ENCODE measurements at regions not wholly inside any gene's neighbourhood (a gene's known extent, or its start where the extent isn't known, plus 50 kb on each side); places are given as distances from the start of the nearest gene placed in this dataset.

- Histone ChIP-seq H3K4me2 (ENCODE audit: low read length) (no peak overlapping the region), H3K79me2 (ENCODE audit: low read length) (no peaks in the 10 kb centered on the region), H3K27me3 (ENCODE audit: low read depth, low read length) (no peaks in the 10 kb centered on the region), H3K36me3 (replicated peaks; ENCODE audit: low read depth, low read length) (no peaks in the 10 kb centered on the region), H3K27ac (ENCODE audit: low read length) (no peak overlapping the region), H4K20me1 (ENCODE audit: insufficient read depth, low read length) (no peaks in the 10 kb centered on the region), H3K9ac (ENCODE audit: low read length) (no peak overlapping the region), H3K9me3 (ENCODE audit: insufficient read depth, low read length) (no peaks in the 10 kb centered on the region), H3K4me1 (ENCODE audit: low read length) (no peaks in the 10 kb centered on the region), H3K4me3 (ENCODE audit: low read length) (no peak overlapping the region), H2AFZ (ENCODE audit: low read depth, low read length) (no peak overlapping the region)
- TF ChIP-seq CTCF (IDR thresholded peaks at IDR 0.05; ENCODE audit: low read depth, low read length) (no peak), EZH2phosphoT487 (IDR thresholded peaks at IDR 0.05; ENCODE audit: low read depth) (no peak)
These were observed 177.4 kb downstream of the SCP2D1 start for GRCh38 chr20:18991012-18991411.

DNA sequence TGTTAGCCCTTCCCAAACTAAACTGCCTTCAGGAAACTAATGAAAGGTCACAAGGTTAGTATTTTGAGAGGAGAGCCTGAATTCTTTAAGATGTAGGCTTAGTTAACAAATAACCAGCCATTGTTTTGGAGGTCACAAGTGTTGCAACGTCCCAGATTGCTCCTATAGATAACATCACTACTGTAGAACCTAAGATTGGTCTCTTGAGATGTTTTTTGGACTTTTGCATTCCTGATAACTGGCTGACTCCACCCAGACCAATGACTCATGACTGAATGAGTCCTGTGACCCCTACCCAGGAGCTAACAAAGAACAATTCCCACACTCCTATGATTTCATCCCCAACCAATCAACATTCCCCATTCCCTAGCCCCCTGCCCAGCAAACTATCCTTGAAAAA, 178.8 kb downstream of the SCP2D1 start:
- no peaks in the 10 kb centered on the region for H3K36me3 ChIP-seq (replicated peaks; ENCODE audit: low read depth, low read length)
- TF ChIP-seq EZH2phosphoT487 (IDR thresholded peaks at IDR 0.05; ENCODE audit: low read depth) (no peak), CTCF (IDR thresholded peaks at IDR 0.05; ENCODE audit: low read depth, low read length) (no peak)
- H3K4me1 ChIP-seq (ENCODE audit: low read length): no peaks in the 10 kb centered on the region
- no peaks in the 10 kb centered on the region for H4K20me1 ChIP-seq (ENCODE audit: insufficient read depth, low read length)
- no peak overlapping the region for H3K9ac ChIP-seq (ENCODE audit: low read length)
- no peak overlapping the region for H3K27ac ChIP-seq (ENCODE audit: low read length)
- no peaks in the 10 kb centered on the region for H3K9me3 ChIP-seq (ENCODE audit: insufficient read depth, low read length)
- H3K4me3 ChIP-seq (ENCODE audit: low read length): no peak overlapping the region
- no peak overlapping the region for H2AFZ ChIP-seq (ENCODE audit: low read depth, low read length)
- no peaks in the 10 kb centered on the region for H3K79me2 ChIP-seq (ENCODE audit: low read length)
- H3K4me2 ChIP-seq (ENCODE audit: low read length): no peak overlapping the region
- no peaks in the 10 kb centered on the region for H3K27me3 ChIP-seq (ENCODE audit: low read depth, low read length)

DNA sequence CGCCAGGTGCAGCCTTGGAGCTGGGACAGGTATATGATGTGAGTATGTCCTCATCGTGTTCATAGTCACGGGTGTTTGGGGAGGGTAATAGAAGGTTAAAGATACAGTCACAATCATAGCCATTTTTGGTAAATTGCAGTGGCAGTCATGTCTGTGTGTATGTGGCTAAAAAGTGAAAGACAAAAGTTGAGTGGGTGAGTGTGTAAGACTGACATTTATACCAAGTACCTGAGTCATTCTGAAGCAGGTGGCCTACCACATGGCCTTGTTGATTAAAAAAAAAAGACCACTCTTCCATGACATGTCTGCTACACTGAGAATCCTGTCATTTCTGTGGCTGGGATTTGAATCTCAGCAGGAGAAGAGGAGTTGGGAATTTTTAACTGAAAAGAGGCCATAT, 181.9 kb downstream of the SCP2D1 start:
- no peak overlapping the region for H3K4me3 ChIP-seq (ENCODE audit: low read length)
- no peaks in the 10 kb centered on the region for H3K36me3 ChIP-seq (replicated peaks; ENCODE audit: low read depth, low read length)
- no peak overlapping the region for H2AFZ ChIP-seq (ENCODE audit: low read depth, low read length)
- H3K4me2 ChIP-seq (ENCODE audit: low read length): no peak overlapping the region
- no peak overlapping the region for H3K9ac ChIP-seq (ENCODE audit: low read length)
- H3K9me3 ChIP-seq (ENCODE audit: insufficient read depth, low read length): no peaks in the 10 kb centered on the region
- no peaks in the 10 kb centered on the region for H4K20me1 ChIP-seq (ENCODE audit: insufficient read depth, low read length)
- H3K27me3 ChIP-seq (ENCODE audit: low read depth, low read length): no peaks in the 10 kb centered on the region
- H3K79me2 ChIP-seq (ENCODE audit: low read length): no peaks in the 10 kb centered on the region
- H3K4me1 ChIP-seq (ENCODE audit: low read length): no peaks in the 10 kb centered on the region
- no peak overlapping the region for H3K27ac ChIP-seq (ENCODE audit: low read length)
- TF ChIP-seq CTCF (IDR thresholded peaks at IDR 0.05; ENCODE audit: low read depth, low read length): no peak
- TF ChIP-seq EZH2phosphoT487 (IDR thresholded peaks at IDR 0.05; ENCODE audit: low read depth): no peak

DNA sequence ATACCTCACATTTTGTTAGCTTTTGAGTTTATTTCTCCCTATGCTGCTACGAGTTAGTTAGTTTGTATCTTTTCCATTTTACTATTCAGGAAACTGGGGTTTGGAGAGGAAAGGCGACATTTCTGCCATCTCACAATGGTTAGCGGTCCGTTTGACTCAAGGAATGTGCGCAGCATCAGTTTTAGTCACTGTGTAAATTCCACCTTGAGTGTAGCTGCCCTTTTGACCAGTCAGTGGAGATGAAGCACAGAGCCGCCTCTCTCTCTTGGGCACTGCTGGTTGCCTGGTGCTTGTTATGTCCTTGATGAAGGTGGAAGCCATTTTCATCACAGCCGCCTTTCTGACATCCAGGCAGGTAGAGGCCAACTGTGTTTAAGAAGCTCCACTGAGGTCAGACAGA, 185.5 kb downstream of the SCP2D1 start:
- H3K4me2 ChIP-seq (ENCODE audit: low read length): no peak overlapping the region
- H3K36me3 ChIP-seq (replicated peaks; ENCODE audit: low read depth, low read length): no peaks in the 10 kb centered on the region
- no peaks in the 10 kb centered on the region for H3K9me3 ChIP-seq (ENCODE audit: insufficient read depth, low read length)
- H4K20me1 ChIP-seq (ENCODE audit: insufficient read depth, low read length): no peaks in the 10 kb centered on the region
- H2AFZ ChIP-seq (ENCODE audit: low read depth, low read length): no peak overlapping the region
- H3K4me1 ChIP-seq (ENCODE audit: low read length): no peaks in the 10 kb centered on the region
- H3K27me3 ChIP-seq (ENCODE audit: low read depth, low read length): 0 out of 2 replicates have a peak, but pooled peaks cover 1% of the 10 kb centered on the region
- no peak overlapping the region for H3K27ac ChIP-seq (ENCODE audit: low read length)
- H3K79me2 ChIP-seq (ENCODE audit: low read length): no peaks in the 10 kb centered on the region
- no peak overlapping the region for H3K9ac ChIP-seq (ENCODE audit: low read length)
- no peak overlapping the region for H3K4me3 ChIP-seq (ENCODE audit: low read length)
- TF ChIP-seq EZH2phosphoT487 (IDR thresholded peaks at IDR 0.05; ENCODE audit: low read depth) (no peak), CTCF (IDR thresholded peaks at IDR 0.05; ENCODE audit: low read depth, low read length) (no peak)

All from OCI-LY3 (cell line).